GM12874 (cell line): ENCODE measurements at regions not wholly inside any gene's neighbourhood (a gene's known extent, or its start where the extent isn't known, plus 50 kb on each side); places are given as distances from the start of the nearest gene placed in this dataset.

ENCODE experiments used
- TF ChIP-seq, protein P1 (sequence below): IDR thresholded peaks from 2 replicates; pipeline ENCODE4 v1.5.1; 2011; ENCODE audit warnings: low read depth, mild to moderate bottlenecking, control low read depth, low read length, moderate library complexity; ENCODE audit not compliant: insufficient read depth

DNA sequence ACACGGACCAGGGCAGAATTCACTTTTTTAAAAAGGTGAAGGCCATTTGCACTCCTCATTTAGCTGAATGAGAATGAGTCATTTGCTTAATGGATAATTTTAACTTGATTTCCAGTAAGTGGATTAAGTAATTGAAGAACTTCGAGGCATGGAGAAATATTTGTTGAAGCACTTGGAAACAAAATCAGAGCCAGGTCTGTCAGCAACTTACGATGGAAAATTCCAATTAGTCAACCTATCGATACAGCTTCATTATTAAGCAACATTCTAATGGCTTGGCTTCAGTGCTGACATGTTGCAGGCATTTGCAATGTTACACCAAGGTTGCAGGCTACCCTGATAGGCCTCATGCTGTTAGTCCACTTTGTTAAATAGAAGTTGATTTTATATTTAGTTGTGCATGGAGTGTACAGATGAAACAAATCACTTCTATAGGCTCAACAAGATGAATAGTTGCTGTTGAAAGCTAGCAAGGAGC is 423.5 kb upstream of the SLC35B3 start:
- TF ChIP-seq, protein P1, sequence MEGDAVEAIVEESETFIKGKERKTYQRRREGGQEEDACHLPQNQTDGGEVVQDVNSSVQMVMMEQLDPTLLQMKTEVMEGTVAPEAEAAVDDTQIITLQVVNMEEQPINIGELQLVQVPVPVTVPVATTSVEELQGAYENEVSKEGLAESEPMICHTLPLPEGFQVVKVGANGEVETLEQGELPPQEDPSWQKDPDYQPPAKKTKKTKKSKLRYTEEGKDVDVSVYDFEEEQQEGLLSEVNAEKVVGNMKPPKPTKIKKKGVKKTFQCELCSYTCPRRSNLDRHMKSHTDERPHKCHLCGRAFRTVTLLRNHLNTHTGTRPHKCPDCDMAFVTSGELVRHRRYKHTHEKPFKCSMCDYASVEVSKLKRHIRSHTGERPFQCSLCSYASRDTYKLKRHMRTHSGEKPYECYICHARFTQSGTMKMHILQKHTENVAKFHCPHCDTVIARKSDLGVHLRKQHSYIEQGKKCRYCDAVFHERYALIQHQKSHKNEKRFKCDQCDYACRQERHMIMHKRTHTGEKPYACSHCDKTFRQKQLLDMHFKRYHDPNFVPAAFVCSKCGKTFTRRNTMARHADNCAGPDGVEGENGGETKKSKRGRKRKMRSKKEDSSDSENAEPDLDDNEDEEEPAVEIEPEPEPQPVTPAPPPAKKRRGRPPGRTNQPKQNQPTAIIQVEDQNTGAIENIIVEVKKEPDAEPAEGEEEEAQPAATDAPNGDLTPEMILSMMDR, result no peak

DNA sequence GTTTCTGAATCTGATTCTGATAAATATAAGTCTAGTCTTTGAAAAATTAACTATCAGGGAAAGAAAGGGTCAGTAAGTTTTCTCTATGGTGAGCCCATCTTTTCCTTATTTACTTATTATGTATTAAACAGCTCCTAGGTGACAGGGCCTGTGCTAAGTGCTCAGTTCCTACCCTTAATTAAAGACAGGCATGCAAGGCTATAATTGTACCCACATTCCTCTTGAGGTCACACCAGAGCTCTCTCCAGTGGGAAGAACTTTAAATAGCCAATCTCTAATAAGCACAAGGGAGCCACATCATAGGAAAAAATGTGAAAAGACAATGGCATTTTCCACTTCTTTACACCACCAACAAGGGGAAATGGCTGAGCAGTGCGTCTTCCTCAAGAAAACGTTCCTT is 421.8 kb upstream of the SLC35B3 start:
- TF ChIP-seq, protein P1, result no peak

DNA sequence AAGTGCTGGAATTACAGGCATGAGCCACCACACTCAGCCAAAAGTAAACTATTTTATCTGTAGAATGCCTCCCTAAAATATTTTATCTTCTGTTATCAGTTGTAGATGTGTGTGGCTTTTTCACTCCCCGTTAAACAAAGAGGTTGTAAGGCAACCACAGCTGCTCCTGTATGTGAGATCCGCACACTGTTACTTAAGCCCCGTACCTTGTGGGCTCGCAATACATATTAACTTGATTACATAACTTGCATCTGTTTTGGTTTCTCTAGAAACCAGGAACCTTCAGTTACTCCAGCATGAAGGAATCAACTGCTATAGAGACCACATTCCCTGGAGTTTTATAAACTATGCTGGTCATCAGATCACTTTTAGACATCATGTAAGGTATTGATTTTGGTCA is 420.1 kb upstream of the SLC35B3 start:
- TF ChIP-seq, protein P1, result no peak

DNA sequence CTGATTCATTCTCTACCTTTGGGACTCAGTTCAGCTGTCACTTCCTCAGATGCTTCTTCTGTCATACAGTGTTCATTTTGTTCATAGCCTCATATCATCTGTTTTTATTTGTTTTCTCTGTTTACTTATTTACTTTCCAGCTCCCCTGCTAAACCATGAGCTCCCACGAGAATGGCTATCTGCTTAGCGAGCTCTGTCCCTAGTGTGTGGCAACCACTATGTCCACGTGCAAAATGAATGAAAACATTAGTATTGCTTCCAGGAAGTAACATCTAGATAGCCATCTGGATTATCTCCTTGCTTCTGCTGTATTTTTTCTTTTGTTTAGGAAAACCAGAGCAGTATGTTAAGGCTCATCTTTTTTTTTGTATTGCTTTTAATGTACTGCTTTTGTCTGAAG is 417.0 kb upstream of the SLC35B3 start:
- TF ChIP-seq, protein P1, result no peak

DNA sequence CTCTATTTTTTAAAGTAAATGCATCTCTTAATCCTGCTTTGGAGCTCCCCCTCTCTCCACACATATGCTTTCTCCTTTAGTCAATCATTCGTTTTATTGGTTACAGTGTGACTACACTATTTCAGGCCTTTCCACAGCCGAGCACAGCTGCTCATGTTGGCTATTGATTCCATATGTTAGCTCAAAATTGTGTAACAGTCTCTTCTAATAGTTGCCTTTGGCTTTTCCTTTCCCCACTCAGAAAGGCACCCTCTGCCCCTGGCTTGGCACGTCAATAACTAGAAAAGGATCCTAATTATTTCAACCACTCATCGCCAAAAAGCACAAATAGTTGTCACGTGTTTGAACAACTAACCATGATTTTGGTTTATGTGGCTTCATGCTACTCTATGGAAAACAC is 410.3 kb upstream of the SLC35B3 start:
- TF ChIP-seq, protein P1, result no peak

DNA sequence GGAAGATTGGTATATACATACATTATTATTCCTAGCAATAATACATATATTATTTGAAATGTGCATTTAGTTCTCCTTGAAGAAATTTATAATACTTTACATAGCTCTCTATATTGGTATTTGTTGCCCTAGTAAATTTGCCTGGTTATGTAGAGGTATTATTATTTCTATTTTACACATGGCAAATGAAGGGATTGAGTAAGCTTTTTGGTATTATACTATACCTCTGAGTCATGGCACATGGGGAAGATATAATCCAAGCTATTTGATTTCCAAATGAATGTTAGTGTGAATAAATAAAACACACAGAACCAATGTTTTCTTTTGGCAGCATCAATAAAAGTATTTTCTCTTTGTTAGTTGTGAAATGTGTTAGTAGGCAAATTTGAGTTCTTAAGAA is 409.6 kb upstream of the SLC35B3 start:
- TF ChIP-seq, protein P1, result no peak

DNA sequence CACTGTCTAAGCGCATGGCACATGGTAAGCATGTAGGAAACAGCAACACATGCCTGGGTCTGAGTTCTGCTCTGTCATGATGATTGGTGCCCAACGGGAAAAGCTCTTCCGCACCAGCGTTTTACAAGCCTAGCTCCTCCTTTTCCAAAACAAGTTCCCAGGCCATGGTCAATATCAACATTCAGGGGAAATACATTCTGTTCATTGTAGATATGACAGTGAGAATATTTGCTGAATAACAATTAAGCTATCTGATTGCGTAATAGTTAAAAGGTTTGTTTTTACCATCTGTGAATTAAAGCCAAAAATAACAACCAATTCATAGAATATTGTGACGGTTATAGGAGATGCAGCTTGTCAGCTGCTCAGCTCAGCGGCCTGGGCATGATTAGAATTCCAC is 404.3 kb upstream of the SLC35B3 start:
- TF ChIP-seq, protein P1, result no peak

DNA sequence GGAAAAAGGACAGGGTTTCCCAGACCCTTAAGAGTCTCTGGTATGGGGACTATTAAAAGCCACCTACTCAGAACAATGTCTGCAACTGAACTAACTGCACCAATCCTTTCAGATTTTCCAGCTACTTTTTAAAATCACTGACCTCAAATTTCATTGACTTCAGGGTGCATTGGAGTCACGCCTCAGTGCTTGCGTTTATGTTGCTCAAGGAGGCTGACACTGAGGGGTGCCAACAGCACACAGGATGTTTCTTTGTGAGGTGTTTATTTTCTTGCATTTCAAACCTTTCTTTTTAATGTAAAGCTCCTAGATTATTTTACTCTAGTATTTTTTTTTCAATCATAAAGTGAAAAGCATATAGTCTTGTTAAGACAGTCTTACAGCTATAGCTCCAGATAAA is 402.0 kb upstream of the SLC35B3 start:
- TF ChIP-seq, protein P1, result no peak
